GM18498 (cell line): ENCODE measurements at regions not wholly inside any gene's neighbourhood (a gene's known extent, or its start where the extent isn't known, plus 50 kb on each side); places are given as distances from the start of the nearest gene placed in this dataset.
A peak's percentile ranks its signal among the peaks of the same experiment; 100 is the strongest.

Source experiments
- ATAC-seq: cut with Tn5 transposase; IDR thresholded peaks from one replicate; pipeline ENCODE4 v1.9.1; 2021; ENCODE audit warnings: mild to moderate bottlenecking, moderate library complexity; ENCODE audit not compliant: unreplicated experiment

DNA sequence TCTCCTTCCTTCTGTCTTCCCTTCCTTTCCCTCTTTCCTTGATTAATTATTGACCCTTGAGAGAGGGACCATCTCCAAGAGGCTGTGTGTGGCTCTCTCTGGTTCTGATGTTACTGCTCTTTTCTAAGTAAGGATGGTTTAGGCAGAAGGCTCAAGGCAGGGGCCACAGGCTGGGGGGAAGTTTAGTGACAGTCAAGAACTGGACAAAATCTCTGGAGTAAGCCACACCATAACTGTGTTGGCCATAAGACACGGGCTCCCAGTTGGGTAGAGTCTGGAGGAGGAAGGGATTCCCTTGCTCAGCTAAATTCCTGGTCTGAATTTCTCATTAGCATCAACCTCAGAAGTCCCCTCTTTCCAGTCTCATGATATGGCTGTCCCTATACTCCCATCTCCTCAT, 74.7 kb downstream of the BUD13 start:
- no peak for ATAC-seq

DNA sequence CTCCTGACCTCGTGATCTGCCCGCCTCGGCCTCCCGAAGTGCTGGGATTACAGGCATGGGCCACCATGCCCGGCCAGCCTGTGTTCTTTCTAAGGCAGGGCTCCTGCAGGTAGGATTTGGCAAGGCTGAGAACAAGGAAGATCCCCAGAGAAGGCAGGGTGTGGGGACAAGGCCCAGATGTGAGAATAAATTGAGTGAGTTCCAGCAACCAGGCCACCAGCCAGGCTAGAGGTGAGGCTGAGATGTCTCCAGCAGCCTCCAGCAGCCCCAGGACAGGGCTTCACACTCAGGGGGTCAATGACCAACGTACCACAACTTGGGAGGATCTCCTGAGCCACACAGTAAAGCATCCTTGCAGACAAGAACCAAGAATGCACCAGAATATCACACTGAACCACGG, 75.1 kb downstream of the BUD13 start:
- no peak for ATAC-seq

DNA sequence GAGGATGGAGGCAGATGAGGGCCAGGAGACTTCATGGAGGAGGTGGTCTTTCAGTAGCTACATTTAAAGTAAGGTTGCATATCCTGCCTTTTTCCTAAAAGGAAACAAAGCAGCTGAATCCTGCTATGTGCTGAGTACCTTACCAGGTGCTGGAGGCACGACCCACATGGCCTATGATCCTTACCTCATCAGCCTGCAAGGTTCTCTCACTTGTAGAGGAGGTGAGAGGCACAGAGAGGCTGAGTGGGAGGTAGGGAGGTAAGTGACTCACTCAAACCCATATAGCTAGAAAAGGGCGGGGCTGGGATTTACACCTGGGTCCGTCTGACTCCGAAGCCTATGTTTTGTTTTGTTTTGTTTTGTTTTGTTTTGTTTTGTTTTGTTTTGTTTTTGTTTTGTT, 75.8 kb downstream of the BUD13 start:
- no peak for ATAC-seq

DNA sequence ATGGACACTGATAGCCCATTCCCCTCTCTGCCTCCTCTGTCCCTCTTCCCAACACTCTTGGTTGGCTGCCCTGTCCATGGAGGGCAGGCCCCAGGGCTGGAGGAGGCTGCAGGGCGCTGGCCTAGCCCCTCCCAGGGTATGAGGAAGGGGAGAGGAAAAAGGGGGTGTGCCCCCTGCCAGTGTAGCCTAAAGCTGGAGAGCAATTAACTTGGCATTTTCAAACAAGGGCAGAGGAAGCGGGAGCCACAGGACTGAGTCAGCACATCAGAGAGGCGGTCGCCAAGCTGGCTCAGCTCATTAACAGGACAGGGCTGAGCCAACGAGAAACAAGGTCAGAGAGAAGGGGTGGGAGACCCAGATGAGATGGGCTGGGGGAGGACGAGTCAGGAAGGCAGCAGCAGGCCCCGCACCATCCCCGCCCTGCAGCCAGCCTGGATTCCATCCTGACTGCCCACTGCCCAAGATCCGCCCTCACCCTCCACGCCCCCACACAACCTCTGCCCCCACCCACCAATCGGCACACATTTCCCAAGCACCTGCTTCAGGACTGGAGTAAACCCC, 76.3 kb downstream of the BUD13 start:
- no peak for ATAC-seq

- ATAC-seq, result no peak
Observed at GRCh38 chr11:116695657-116696254, 77.0 kb downstream of the BUD13 start.

- ATAC-seq, result no peak
Observed at GRCh38 chr11:116694815-116695590, 77.8 kb downstream of the BUD13 start.

DNA sequence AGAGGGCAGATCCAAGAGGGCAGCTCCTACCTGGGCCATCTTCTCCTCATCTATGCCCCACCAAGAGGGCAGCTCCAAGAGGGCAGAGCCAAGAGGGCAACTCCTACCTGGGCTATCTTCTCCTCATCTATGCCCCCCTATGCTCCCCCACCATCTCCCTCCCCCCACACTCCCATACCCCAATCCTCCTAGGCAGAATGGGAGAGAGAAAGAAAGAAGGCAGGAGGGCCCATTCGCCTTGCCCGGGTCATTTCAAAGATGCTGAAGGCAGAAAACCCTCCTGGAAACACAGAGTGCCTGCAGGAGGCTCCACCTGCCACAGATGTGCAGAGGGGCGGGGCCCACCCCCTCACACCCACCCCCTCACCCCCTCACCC, 78.5 kb downstream of the BUD13 start:
- ATAC-seq, result no peak

GRCh38 chr11:116693593-116694348, 79.0 kb downstream of the BUD13 start:
- no peak for ATAC-seq

GRCh38 chr11:116693102-116693570, 79.7 kb downstream of the BUD13 start:
- no peak for ATAC-seq

GRCh38 chr11:116692318-116693101, 80.3 kb downstream of the BUD13 start:
- no peak for ATAC-seq

GRCh38 chr11:116691771-116692177, 81.0 kb downstream of the BUD13 start:
- peak; percentile 78 for ATAC-seq

DNA sequence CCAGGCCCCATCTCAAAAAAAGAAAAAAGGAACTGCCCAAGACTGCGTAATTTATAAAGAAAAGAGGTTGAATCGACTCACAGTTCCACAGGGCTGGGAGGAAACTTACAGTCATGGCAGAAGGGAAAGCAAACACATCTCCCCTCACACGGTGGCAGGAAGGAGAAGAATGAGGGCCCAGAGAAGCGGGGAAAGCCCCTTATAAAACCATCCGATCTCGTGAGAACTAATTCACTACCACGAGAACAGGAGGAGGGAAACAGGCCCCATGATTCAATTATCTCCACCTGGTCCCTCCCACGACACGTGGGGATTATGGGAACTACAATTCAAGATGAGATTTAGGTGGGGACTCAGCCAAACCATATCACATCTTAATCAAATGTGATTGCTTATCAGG, 82.2 kb downstream of the BUD13 start:
- ATAC-seq, result no peak

GRCh38 chr11:116689413-116690127, 83.2 kb downstream of the BUD13 start:
- no peak for ATAC-seq

GRCh38 chr11:116688202-116688540, 84.6 kb downstream of the BUD13 start:
- ATAC-seq, result no peak

DNA sequence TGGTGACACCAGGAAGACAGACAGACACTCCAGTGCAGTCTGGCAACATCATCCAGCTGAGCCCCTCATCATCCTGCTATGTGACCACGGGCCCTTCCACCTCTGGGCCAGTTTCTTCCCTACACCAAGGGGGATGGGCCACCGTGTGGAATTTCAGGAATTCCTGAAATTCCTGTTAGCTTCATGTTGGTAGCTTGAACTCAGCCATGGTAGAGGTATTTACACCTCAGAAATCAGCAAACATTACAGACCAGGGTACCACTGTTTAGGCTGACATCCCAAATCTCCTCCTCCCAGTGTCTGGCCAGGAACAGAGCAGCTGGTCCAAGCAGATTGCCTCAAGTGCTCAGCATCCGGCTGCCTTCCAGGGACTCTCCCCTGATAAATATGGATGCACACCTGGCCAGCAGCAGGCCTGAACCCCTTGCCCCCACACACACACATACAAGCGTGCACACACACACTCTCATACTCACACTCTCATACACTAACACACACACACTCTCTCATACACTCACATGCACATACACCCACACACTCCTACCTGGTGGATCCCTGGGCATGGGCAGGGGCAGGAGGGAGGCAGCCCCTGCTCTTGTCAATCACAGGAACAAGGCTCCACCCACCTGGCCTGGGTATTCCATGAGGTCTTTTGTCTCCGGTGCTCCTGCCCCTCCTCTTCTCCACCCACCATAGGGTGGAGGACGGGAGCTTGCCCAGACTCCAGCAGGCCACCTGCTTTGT, 85.2 kb downstream of the BUD13 start:
- no peak for ATAC-seq

DNA sequence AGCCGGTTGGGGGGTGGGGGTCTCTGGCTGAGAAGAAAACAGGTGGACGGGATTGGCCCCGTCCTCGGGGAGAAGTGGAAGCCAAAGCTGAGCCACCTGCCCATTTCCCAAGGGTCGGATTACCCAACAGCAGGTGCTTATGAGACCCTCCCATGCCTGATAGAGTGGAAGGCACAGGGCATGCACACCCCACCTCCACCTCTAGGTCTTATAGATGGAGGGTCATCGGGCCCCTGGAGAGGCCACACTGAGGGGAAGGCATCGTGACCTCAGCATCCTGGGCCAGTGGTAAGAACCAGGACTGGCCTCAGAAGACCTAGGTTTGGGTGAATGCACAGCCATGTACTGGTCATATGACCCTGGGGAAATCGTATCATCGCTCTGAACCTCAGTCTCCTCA, 85.9 kb downstream of the BUD13 start:
- no peak for ATAC-seq

DNA sequence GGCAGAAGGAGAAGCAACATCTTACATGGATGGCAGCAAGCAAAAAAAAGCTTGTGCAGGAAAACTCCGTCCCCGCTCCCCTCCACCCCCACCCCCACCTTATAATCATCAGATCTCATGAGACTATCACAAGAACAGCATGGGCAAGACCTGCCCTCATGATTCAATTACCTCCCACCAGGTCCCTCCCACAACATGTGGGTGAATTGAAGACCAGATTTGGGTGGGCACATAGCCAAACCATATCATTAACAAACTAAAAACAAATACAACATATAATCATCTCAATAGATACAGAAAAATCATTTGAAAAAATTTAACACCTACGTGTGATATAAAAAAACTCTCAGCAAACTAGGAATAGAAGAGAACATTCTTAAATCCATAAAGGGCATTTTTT, 88.8 kb downstream of the BUD13 start:
- no peak for ATAC-seq

GRCh38 chr11:116680349-116681125, 92.2 kb downstream of the BUD13 start:
- ATAC-seq, result no peak

DNA sequence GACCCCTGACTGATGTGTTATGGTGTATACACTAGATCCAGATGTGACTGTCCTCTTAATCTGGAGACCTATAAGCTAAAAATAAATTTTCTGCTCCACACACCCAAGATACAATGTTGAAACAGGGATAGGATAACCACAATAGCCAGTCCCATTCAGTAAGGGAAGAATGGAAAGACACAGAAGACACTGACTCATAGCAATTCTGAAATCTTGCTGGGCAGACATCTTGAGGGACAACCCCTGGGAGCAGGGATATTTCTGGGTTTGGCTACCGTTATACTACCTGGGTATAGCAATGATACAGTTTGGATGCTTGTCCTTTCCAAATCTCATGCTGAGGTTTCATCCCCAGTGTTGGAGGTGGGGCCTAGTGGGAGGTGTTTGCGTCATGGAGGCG, 93.9 kb downstream of the BUD13 start:
- ATAC-seq, result no peak
